SK-N-MC (cell line): ENCODE measurements at regions not wholly inside any gene's neighbourhood (a gene's known extent, or its start where the extent isn't known, plus 50 kb on each side); places are given as distances from the start of the nearest gene placed in this dataset.

Experiments
- DNase-seq: peaks from one replicate; pipeline ENCODE4 v3.0.0-alpha.2; 2011; ENCODE audit warnings: low read depth, low spot score
- H3K27ac ChIP-seq: fragments of 200-600 bp; sonication (generic); 2 replicates; pipeline ENCODE4 v1.5.1; 2016; ENCODE audit warnings: mixed run types
- H3K36me3 ChIP-seq: fragments of 200-600 bp; sonication (generic); 2 replicates; pipeline ENCODE4 v1.6.1; 2017; ENCODE audit warnings: antibody characterized with exemption, low read length, mixed read lengths; ENCODE audit not compliant: insufficient read depth
- H3K4me3 ChIP-seq: fragments of 200-600 bp; sonication (generic); 2 replicates; pipeline ENCODE4 v1.5.1; 2016
- H3K9ac ChIP-seq: fragments of 200-600 bp; sonication (generic); 2 replicates; pipeline ENCODE4 v1.8.0; 2017; ENCODE audit warnings: mixed run types, mixed read lengths; ENCODE audit not compliant: insufficient read length
- H3K9me3 ChIP-seq: fragments of 200-600 bp; sonication (generic); 2 replicates; pipeline ENCODE4 v1.6.1; 2017; ENCODE audit warnings: low read depth, mild to moderate bottlenecking, antibody characterized with exemption, low read length, moderate library complexity, mixed read lengths
- EZH2 ChIP-seq: fragments of 200-600 bp; sonication (generic); IDR thresholded peaks from one replicate; pipeline ENCODE4 v1.6.1; 2017; ENCODE audit warnings: antibody characterized with exemption
- FOXP2 ChIP-seq: optimal IDR thresholded peaks from 2 replicates; pipeline ENCODE3; 2011; ENCODE audit warnings: mild to moderate bottlenecking, moderate library complexity; ENCODE audit not compliant: insufficient read depth; ENCODE audit errors: extremely low read length, control extremely low read depth
- POLR2AphosphoS5 ChIP-seq: IDR thresholded peaks from 2 replicates; pipeline ENCODE4 v1.6.1; 2012; ENCODE audit warnings: mild to moderate bottlenecking, low read depth, low read length, borderline replicate concordance

DNA sequence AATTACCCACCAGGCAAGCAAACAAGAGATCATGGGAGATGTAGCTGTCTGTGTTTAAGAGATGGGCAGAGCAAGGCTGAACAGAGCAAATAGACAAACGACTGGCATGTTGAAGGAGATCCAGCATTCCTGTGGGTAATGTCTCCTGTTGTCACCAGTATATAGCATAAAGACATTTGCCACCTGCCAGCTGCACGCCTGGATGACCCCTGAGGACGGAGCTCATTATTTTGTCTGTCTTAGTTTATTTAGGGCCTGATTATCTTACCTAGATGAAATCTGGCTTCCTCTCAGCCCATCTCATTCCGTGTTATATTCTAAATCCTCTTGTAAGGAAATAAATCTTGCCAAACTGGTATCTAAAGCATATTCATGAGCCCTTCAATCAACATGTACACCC is 510.3 kb upstream of the LINC00305 start:
- no peak overlapping the region for H3K27ac ChIP-seq
- H3K4me3 ChIP-seq = no peak overlapping the region
- no peaks in the 10 kb centered on the region for H3K36me3 ChIP-seq
- H3K9me3 ChIP-seq = no peaks in the 10 kb centered on the region
- DNase-seq = no peak
- no peak overlapping the region for H3K9ac ChIP-seq
- TF ChIP-seq FOXP2 (no peak), POLR2AphosphoS5 (no peak), EZH2 (no peak)

DNA sequence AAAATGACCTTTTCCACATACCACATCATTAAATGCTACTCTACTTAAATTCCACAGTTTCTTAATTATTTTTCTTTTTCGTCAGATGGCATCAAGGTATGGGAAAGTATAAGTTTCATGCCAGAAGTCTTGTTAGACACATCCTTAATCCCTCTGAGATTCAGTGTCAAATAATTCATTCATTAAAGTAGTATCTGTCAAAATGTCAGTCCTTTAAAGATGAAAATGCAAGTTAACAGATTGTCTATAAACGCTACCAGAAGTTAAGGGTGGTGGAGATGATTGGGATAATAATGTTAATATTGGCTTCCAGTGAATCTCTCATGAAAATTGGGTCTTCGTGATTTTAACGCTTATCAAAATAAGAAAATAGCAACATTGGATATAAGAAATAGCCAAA is 504.2 kb upstream of the LINC00305 start:
- no peak overlapping the region for H3K27ac ChIP-seq
- H3K36me3 ChIP-seq = no peaks in the 10 kb centered on the region
- H3K9ac ChIP-seq = no peak overlapping the region
- DNase-seq = no peak
- H3K4me3 ChIP-seq = no peak overlapping the region
- no peak for TF ChIP-seq FOXP2
- TF ChIP-seq POLR2AphosphoS5 = no peak
- no peak for TF ChIP-seq EZH2
- H3K9me3 ChIP-seq = no peaks in the 10 kb centered on the region

DNA sequence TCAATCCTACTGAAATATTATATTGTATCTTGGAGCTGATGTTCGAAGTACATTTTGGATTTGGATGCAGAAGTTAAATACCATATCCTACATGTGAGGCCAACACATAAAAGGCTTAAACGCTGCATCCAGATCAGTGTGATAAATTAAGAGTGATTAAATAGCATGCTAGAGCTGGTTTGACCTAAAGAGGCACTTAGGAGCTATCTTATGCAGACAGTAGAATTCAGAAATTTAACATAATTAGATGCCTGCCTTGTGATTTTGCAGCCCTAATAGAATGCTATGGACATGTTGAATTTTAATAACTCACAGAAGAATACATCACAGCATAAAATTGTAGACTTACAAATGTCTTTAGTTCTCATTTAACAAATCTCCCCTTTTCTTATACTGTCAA is 501.2 kb upstream of the LINC00305 start:
- Histone ChIP-seq H3K27ac (no peak overlapping the region), H3K9me3 (no peaks in the 10 kb centered on the region), H3K36me3 (no peaks in the 10 kb centered on the region), H3K9ac (no peak overlapping the region), H3K4me3 (no peak overlapping the region)
- DNase-seq = no peak
- no peak for TF ChIP-seq FOXP2
- no peak for TF ChIP-seq EZH2
- no peak for TF ChIP-seq POLR2AphosphoS5

DNA sequence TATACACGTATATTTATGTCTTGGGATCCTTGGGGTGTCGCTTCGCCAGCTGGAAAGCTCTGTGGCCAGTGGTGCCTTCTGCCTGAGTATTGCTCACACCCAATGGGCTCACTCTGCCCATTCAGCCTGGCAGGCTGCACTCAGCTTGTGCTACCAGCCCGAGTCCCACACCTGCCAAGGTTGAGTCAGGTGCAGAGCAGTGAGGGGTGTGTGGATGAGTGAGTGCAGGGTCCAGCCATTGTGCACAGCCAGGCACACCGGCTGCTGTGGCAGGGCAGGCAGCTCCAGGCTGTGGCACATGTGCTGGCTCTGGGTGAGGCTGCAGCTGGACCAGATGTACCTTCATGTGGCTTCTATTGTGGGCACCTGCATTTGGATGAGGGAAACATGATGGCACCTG is 496.9 kb upstream of the LINC00305 start:
- TF ChIP-seq FOXP2 (no peak), POLR2AphosphoS5 (no peak), EZH2 (no peak)
- H3K9ac ChIP-seq = no peak overlapping the region
- no peak overlapping the region for H3K4me3 ChIP-seq
- no peak overlapping the region for H3K27ac ChIP-seq
- no peak for DNase-seq
- H3K9me3 ChIP-seq = no peaks in the 10 kb centered on the region
- H3K36me3 ChIP-seq = no peaks in the 10 kb centered on the region

DNA sequence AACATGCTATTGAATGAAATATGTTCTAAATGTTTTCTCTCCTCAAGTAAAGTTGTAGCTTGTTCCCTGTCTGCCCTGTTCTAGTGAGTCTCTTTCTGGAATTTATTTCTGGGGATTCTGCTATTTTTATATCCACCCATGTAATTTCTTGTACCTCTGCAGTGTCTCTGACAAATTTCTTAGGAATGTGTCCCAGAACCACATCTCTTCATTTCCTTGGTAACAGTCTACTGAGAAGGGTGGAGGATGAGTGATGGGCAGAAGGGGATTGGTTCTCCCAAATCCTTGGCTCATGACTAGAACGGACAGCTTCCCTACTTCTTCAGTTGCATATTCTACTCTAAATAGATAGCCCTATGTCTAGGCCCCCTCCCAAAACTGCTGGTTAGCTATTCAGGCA is 490.6 kb upstream of the LINC00305 start:
- Histone ChIP-seq H3K9ac (no peak overlapping the region), H3K27ac (no peak overlapping the region), H3K4me3 (no peak overlapping the region), H3K36me3 (no peaks in the 10 kb centered on the region), H3K9me3 (no peaks in the 10 kb centered on the region)
- TF ChIP-seq FOXP2 (no peak), POLR2AphosphoS5 (no peak), EZH2 (no peak)
- no peak for DNase-seq

DNA sequence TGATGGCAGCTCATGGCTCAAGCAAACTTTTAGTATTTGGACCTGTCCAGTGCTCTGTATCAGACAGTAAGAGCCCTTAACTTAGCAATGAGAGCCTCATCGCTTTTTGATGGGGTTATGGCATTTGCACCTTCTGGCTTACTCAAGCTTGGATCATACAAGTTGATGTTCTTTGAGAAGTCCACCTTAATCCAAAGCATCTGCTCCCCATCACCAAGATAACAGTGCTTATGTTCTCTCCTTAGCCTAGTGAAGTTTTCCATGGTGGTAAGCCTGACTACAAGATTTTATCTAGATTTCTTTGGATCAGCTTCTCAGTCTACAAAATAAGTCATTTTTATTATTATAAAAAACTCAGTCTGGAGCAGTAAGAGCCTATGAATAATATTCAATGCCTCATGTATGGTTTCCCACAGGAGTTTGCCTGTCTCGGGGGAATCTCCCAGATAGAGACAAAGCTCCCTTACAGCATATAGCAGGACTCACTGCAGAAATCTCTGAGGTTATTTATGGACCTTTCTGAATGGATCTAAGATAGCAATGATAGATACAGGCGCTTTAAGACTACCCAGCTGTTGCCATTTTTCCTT is 472.2 kb upstream of the LINC00305 start:
- no peak for DNase-seq

DNA sequence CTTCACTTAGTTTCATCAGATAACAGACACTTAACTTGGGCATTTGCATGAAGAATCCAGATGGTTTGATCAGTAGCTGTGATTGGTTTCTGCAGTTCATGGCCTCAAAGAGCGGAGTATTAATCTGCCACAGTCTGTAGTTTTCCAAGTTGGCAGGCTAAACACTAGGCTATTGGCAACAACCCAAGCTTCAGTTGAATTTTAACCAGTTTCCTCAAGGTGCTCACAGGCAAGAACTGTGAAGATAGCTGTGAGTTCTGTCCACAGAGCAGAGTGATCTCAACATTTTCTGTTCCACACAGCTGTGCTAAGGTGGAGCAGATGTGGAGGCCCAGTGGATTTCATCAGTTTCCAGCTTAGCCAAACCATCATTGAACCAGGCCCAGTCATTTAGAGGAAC is 469.5 kb upstream of the LINC00305 start:
- DNase-seq = no peak

More for the DNA sequence above, 472.2 kb upstream of the LINC00305 start:
- Histone ChIP-seq H3K9ac (no peak overlapping the region), H3K36me3 (no peaks in the 10 kb centered on the region), H3K9me3 (no peaks in the 10 kb centered on the region), H3K4me3 (no peak overlapping the region), H3K27ac (no peak overlapping the region)
- TF ChIP-seq FOXP2 (no peak), POLR2AphosphoS5 (no peak), EZH2 (no peak)

DNA sequence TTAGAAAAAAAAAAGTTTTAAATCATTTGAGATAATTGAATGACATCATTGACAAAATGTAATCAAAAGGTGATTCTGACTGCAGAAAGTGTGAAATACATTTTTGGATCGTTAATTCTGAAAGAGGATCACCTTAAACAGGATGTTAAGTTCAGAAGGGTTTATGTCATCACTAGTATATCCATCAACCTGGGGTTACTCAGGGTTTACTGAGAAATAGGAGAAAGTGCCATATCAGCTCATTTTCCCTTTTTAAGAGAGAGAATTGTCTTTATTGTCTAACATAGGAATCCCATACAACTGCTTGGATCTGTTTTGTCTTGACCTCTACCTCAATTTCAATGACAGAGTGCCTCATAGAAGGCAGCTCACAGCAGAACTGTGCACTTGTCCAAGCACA is 466.1 kb upstream of the LINC00305 start:
- no peak overlapping the region for H3K9ac ChIP-seq
- no peak overlapping the region for H3K4me3 ChIP-seq
- H3K9me3 ChIP-seq = no peaks in the 10 kb centered on the region
- no peak for DNase-seq
- H3K27ac ChIP-seq = no peak overlapping the region
- TF ChIP-seq EZH2 (no peak), POLR2AphosphoS5 (no peak), FOXP2 (no peak)
- no peaks in the 10 kb centered on the region for H3K36me3 ChIP-seq

More for the DNA sequence above, 469.5 kb upstream of the LINC00305 start:
- H3K9ac ChIP-seq = no peak overlapping the region
- TF ChIP-seq POLR2AphosphoS5 = no peak
- no peak for TF ChIP-seq FOXP2
- no peak for TF ChIP-seq EZH2
- no peak overlapping the region for H3K4me3 ChIP-seq
- H3K27ac ChIP-seq = no peak overlapping the region
- H3K9me3 ChIP-seq = no peaks in the 10 kb centered on the region
- no peaks in the 10 kb centered on the region for H3K36me3 ChIP-seq

DNA sequence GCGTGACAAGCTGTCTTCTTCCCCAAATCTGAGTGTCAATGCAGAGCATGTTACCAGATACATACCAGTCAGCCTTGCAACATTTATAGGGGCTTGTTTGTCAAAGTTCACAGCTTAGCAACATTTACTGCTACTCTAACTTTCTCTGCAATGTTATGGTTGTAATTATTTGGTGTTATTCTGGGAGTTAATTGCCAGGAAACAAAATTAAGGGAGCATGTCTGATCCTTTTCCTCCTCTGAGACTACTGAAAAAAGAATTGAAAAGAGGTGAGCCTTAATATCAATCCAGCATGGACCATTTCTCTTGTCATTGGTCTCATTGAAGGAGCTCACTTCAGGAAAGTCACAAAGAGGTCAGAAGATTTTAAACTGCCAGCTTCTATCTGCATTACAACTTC is 465.6 kb upstream of the LINC00305 start:
- no peak overlapping the region for H3K4me3 ChIP-seq

More for the DNA sequence above, 465.6 kb upstream of the LINC00305 start:
- Histone ChIP-seq H3K9me3 (no peaks in the 10 kb centered on the region), H3K9ac (no peak overlapping the region), H3K36me3 (no peaks in the 10 kb centered on the region), H3K27ac (no peak overlapping the region)
- TF ChIP-seq POLR2AphosphoS5 = no peak
- TF ChIP-seq EZH2 = no peak
- TF ChIP-seq FOXP2 = no peak
- DNase-seq = no peak
